ENCODE measurements at regions not wholly inside any gene's neighbourhood (a gene's known extent, or its start where the extent isn't known, plus 50 kb on each side); places are given as distances from the start of the nearest gene placed in this dataset.

GRCh38 chr1:67958472-67958871 lies 92.0 kb downstream of the DIRAS3 start:
- Histone ChIP-seq H4K20me1 (ENCODE audit: insufficient read depth) (no peaks in the 10 kb centered on the region), H3K79me2 (ENCODE audit: insufficient read depth, low read length) (no peaks in the 10 kb centered on the region), H3K27me3 (ENCODE audit: insufficient read depth, low read length) (no peaks in the 10 kb centered on the region), H3K4me3 (replicated peaks in 1 of 2; ENCODE audit: low read depth in 1 of 2, low read length in 2 of 2) (no peak overlapping the region), H2AFZ (ENCODE audit: low read depth, low read length, poor library complexity, severe bottlenecking) (no peak overlapping the region), H3K9ac (ENCODE audit: low read length) (no peak overlapping the region), H3K27ac (ENCODE audit: low read depth, low read length) (no peak overlapping the region), H3K4me2 (ENCODE audit: low read length) (no peak overlapping the region), H3K9me2 (ENCODE audit: insufficient read depth) (no peaks in the 10 kb centered on the region), H3K4me1 (ENCODE audit: control insufficient read depth in 1 of 2, insufficient read depth in 2 of 2, low read length in 2 of 2) (no peaks in the 10 kb centered on the region), H3K36me3 (ENCODE audit: control insufficient read depth in 1 of 2, insufficient read depth in 2 of 2, low read length in 2 of 2) (no peaks in the 10 kb centered on the region), H3K9me3 (ENCODE audit: control insufficient read depth in 1 of 2, insufficient read depth in 1 of 2, low read depth in 1 of 2, low read length in 2 of 2) (peaks cover 7 to 14% of the 10 kb centered on the region in 2 experiments; a peak in 2 of 4 replicates)
- ATAC-seq (no peak), DNase-seq (ENCODE audit: low read depth, low spot score) (no peak)
- no peak for TF ChIP-seq CBX3 (IDR thresholded peaks at IDR 0.05; ENCODE audit: low read depth)
- TF ChIP-seq YY1 (IDR thresholded peaks at IDR 0.05; ENCODE audit: extremely low read depth, insufficient replicate concordance, low read depth, low read length) = no peak
- no peak for TF ChIP-seq ZBTB33 (IDR thresholded peaks at IDR 0.05; ENCODE audit: extremely low read depth, insufficient replicate concordance, low read length)
- no peak for TF ChIP-seq FOSL1 (IDR thresholded peaks at IDR 0.05; ENCODE audit: low read depth)
- TF ChIP-seq SRF (IDR thresholded peaks at IDR 0.05; ENCODE audit: low read depth) = no peak
- POLR2A ChIA-PET = no interaction called here
- intact Hi-C loops (cut with micrococcal nuclease) = no loop called here
- RAD21 ChIA-PET (ENCODE audit: low non-redundant PET in 1 of 2, low total read pairs in 2 of 2, uncharacterized antibody in 2 of 2, unreplicated experiment in 2 of 2) = no interaction called here
- no TSS peak for BruUV-seq (replicated peaks)
- CTCF ChIA-PET = no interaction called here

- Histone ChIP-seq H3K9me3 (ENCODE audit: control insufficient read depth in 1 of 2, insufficient read depth in 1 of 2, low read depth in 1 of 2, low read length in 2 of 2) (peaks cover 0 to 1% of the 10 kb centered on the region in 2 experiments; a peak in 1 of 4 replicates), H3K4me2 (ENCODE audit: low read length) (no peak overlapping the region), H3K36me3 (ENCODE audit: control insufficient read depth in 1 of 2, insufficient read depth in 2 of 2, low read length in 2 of 2) (no peaks in the 10 kb centered on the region), H4K20me1 (ENCODE audit: insufficient read depth) (no peaks in the 10 kb centered on the region), H3K4me1 (ENCODE audit: control insufficient read depth in 1 of 2, insufficient read depth in 2 of 2, low read length in 2 of 2) (no peaks in the 10 kb centered on the region), H3K27ac (ENCODE audit: low read depth, low read length) (no peak overlapping the region), H3K27me3 (ENCODE audit: insufficient read depth, low read length) (no peaks in the 10 kb centered on the region), H3K79me2 (ENCODE audit: insufficient read depth, low read length) (no peaks in the 10 kb centered on the region), H3K9me2 (ENCODE audit: insufficient read depth) (no peaks in the 10 kb centered on the region), H3K9ac (ENCODE audit: low read length) (no peak overlapping the region), H3K4me3 (replicated peaks in 1 of 2; ENCODE audit: low read depth in 1 of 2, low read length in 2 of 2) (no peak overlapping the region), H2AFZ (ENCODE audit: low read depth, low read length, poor library complexity, severe bottlenecking) (no peak overlapping the region)
- TF ChIP-seq ZBTB33 (IDR thresholded peaks at IDR 0.05; ENCODE audit: extremely low read depth, insufficient replicate concordance, low read length) (no peak), JUND (IDR thresholded peaks at IDR 0.05) (no peak), FOSL1 (IDR thresholded peaks at IDR 0.05; ENCODE audit: low read depth) (no peak), EGR1 (IDR thresholded peaks at IDR 0.05; ENCODE audit: low read depth) (no peak)
- DNase-seq (ENCODE audit: low read depth, low spot score) (no peak), ATAC-seq (no peak)
- ChIA-PET CTCF (no interaction called here), RAD21 (ENCODE audit: low non-redundant PET in 1 of 2, low total read pairs in 2 of 2, uncharacterized antibody in 2 of 2, unreplicated experiment in 2 of 2) (no interaction called here), POLR2A (no interaction called here)
- intact Hi-C loops (cut with micrococcal nuclease) = no loop called here
- BruUV-seq (replicated peaks) = no TSS peak
Measured at GRCh38 chr1:67957066-67957465, 93.4 kb downstream of the DIRAS3 start.
